ENCODE measurements at regions not wholly inside any gene's neighbourhood (a gene's known extent, or its start where the extent isn't known, plus 50 kb on each side); places are given as distances from the start of the nearest gene placed in this dataset.

DNA sequence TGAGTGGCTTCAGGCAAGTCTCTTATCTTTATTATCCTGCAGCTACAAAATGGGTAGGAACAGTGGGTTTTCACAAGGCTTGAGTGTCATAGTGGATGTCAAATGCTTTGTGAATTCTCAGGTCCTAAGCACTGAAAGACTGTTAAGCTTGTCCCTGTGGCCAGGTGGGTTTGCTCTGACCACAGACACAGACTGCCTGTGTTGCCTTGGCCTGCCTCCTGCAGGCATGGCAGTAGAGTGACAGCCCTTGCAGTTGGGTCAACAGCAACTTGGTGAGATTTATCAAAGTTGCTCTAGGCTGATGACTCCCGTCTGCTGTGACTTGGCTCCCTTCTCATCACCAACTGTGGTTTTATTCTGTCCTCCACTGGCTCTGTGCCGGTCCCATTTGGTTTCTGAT, 520.0 kb upstream of the CCDC196 start:
- H3K27me3 ChIP-seq (replicated peaks; ENCODE audit: insufficient read depth): no peaks in the 10 kb centered on the region
- TF ChIP-seq POLR2A (IDR thresholded peaks at IDR 0.05) (no peak), POLR2AphosphoS5 (IDR thresholded peaks at IDR 0.05) (no peak)
- TF ChIP-seq, protein P1, sequence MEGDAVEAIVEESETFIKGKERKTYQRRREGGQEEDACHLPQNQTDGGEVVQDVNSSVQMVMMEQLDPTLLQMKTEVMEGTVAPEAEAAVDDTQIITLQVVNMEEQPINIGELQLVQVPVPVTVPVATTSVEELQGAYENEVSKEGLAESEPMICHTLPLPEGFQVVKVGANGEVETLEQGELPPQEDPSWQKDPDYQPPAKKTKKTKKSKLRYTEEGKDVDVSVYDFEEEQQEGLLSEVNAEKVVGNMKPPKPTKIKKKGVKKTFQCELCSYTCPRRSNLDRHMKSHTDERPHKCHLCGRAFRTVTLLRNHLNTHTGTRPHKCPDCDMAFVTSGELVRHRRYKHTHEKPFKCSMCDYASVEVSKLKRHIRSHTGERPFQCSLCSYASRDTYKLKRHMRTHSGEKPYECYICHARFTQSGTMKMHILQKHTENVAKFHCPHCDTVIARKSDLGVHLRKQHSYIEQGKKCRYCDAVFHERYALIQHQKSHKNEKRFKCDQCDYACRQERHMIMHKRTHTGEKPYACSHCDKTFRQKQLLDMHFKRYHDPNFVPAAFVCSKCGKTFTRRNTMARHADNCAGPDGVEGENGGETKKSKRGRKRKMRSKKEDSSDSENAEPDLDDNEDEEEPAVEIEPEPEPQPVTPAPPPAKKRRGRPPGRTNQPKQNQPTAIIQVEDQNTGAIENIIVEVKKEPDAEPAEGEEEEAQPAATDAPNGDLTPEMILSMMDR (IDR thresholded peaks at IDR 0.05): no peak
- 86% methylated on average over 2 of the region's 2 CpGs for WGBS
- intact Hi-C loops (cut with DNase I): no loop called here
- no peak for DNase-seq (ENCODE audit: low spot score)
- H3K27ac ChIP-seq: no peak overlapping the region
- no peaks in the 10 kb centered on the region for H3K4me1 ChIP-seq (replicated peaks)
- no peaks in the 10 kb centered on the region for H3K9me3 ChIP-seq
- no peak overlapping the region for H3K4me3 ChIP-seq
- H3K36me3 ChIP-seq: no peaks in the 10 kb centered on the region

DNA sequence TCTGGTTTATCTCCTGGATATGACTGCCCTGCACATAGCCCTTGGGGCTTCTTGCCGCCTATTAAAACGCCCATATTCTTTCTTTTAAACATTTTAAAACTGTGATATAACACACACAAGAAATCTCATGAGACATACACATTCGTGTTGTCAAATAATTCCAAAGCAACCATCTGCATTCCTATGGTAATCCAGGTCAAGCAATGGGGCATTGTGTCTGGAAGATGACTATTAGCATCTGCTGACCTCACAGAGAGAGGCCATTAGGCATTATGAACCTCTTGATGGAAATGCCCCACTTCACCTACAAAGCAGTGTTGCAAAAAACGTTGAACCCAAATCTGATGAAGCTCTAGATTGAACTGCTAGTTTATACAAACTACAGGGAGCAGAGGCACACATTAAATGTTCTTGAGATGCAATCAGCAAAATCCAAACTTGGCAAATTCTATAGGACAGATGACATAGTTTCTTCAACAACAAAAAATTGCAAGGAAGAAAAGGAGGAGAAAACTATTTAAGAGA, 513.8 kb upstream of the CCDC196 start:
- Histone ChIP-seq H3K27ac (no peak overlapping the region), H3K4me1 (replicated peaks) (no peaks in the 10 kb centered on the region), H3K9me3 (no peaks in the 10 kb centered on the region), H3K36me3 (no peaks in the 10 kb centered on the region), H3K27me3 (replicated peaks; ENCODE audit: insufficient read depth) (no peaks in the 10 kb centered on the region), H3K4me3 (no peak overlapping the region)
- 69% methylated on average over 4 of the region's 4 CpGs for WGBS
- TF ChIP-seq POLR2A (IDR thresholded peaks at IDR 0.05): no peak
- no peak for DNase-seq (ENCODE audit: low spot score)
- intact Hi-C loops (cut with DNase I): no loop called here

DNA sequence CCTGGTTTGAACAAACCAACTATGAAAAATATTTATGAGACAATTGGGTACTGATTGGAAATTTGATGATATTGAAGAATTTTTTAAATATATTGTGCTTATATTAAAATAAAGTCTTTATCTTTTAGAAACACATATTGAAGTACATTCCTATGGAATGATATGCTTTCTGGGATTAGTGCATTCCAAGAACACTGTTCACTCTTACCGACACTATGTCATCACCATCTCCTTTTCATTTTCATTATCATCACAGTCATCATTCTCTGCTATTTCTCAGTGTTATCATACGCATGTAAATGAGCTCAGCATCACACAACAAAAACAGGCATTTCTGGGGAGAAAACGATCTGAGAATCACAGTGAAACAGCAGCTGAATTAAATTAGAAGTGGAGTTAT, 513.3 kb upstream of the CCDC196 start:
- no peak for TF ChIP-seq POLR2AphosphoS5 (IDR thresholded peaks at IDR 0.05)
- TF ChIP-seq POLR2A (IDR thresholded peaks at IDR 0.05): no peak
- TF ChIP-seq, protein P1 (IDR thresholded peaks at IDR 0.05): no peak
- no peaks in the 10 kb centered on the region for H3K27me3 ChIP-seq (replicated peaks; ENCODE audit: insufficient read depth)
- DNase-seq (ENCODE audit: low spot score): no peak
- 73% methylated on average over 3 of the region's 3 CpGs for WGBS
- no peaks in the 10 kb centered on the region for H3K36me3 ChIP-seq
- H3K4me1 ChIP-seq (replicated peaks): no peaks in the 10 kb centered on the region
- no peak overlapping the region for H3K4me3 ChIP-seq
- no peaks in the 10 kb centered on the region for H3K9me3 ChIP-seq
- intact Hi-C loops (cut with DNase I): no loop called here
- no peak overlapping the region for H3K27ac ChIP-seq

DNA sequence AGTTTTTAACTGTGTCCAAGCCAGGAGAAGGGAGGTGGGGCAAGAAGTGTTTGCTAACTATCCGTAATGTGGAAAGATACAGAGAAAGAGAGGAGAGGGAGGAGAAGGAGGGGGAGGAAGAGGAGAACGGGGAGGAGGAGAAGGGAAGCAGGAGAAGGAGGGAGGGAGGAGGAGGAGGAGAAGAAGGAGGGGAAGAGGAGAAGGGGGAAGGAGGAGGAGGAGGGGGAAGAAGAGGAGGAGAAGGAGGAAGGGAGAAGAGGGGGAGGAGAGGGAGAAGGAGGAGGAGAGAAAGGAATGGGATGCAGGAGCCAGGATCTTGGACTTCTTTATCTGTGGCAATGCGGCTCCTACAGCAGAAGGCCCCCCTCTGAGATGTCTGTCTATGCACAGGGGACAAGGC, 510.3 kb upstream of the CCDC196 start:
- H3K27me3 ChIP-seq (replicated peaks; ENCODE audit: insufficient read depth): no peaks in the 10 kb centered on the region
- no peaks in the 10 kb centered on the region for H3K9me3 ChIP-seq
- intact Hi-C loops (cut with DNase I): no loop called here
- H3K36me3 ChIP-seq: no peaks in the 10 kb centered on the region
- DNase-seq (ENCODE audit: low spot score): no peak
- no peaks in the 10 kb centered on the region for H3K4me1 ChIP-seq (replicated peaks)
- H3K27ac ChIP-seq: no peak overlapping the region
- H3K4me3 ChIP-seq: no peak overlapping the region
- WGBS: 68% methylated on average over 3 of the region's 3 CpGs
- TF ChIP-seq, protein P1 (IDR thresholded peaks at IDR 0.05): no peak
- no peak for TF ChIP-seq POLR2A (IDR thresholded peaks at IDR 0.05)
- no peak for TF ChIP-seq POLR2AphosphoS5 (IDR thresholded peaks at IDR 0.05)

DNA sequence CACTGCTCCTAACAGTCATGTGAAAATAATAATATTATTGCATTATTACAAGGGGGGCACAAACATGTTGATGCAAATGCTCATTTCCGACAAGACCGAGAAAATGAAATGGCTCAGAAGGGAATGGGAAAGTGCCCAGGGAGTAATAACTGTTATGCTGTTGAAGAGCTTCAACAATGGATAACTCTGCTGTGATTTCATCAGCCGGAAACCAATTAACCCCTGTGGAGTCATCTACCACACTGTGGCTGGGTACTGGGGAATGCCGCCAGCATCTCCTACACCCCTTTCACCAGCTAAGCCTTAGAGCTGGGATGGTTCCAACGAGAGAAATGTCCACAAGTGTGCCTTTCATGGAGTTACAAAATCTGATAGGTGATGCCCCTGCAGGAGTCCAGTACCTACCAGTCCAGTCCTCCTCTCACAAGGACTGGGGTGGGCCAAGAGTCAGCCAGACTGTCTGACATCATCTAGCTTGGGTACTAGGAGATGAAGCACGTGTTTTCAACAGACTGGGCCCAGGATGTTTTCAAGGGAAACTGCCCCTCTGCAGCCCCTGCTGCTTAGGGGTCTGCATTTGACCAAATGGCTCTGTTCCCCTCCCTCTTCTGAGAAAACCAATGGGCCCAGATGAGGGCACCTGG, 509.3 kb upstream of the CCDC196 start:
- Histone ChIP-seq H3K27me3 (replicated peaks; ENCODE audit: insufficient read depth) (no peaks in the 10 kb centered on the region), H3K27ac (no peak overlapping the region), H3K4me1 (replicated peaks) (no peaks in the 10 kb centered on the region), H3K36me3 (no peaks in the 10 kb centered on the region), H3K4me3 (no peak overlapping the region), H3K9me3 (no peaks in the 10 kb centered on the region)
- WGBS: 86% methylated on average over 6 of the region's 6 CpGs
- no peak for DNase-seq (ENCODE audit: low spot score)
- intact Hi-C loops (cut with DNase I): no loop called here
- TF ChIP-seq, protein P1 (IDR thresholded peaks at IDR 0.05): no peak
- TF ChIP-seq POLR2AphosphoS5 (IDR thresholded peaks at IDR 0.05) (no peak), POLR2A (IDR thresholded peaks at IDR 0.05) (no peak)
